ENCODE measurements at regions not wholly inside any gene's neighbourhood (a gene's known extent, or its start where the extent isn't known, plus 50 kb on each side); places are given as distances from the start of the nearest gene placed in this dataset.
"Not testable (repeated sequence)": the region's sequence is repeated elsewhere in the genome, so short reads cannot be mapped to it uniquely, and the experiment has no call there.

DNA sequence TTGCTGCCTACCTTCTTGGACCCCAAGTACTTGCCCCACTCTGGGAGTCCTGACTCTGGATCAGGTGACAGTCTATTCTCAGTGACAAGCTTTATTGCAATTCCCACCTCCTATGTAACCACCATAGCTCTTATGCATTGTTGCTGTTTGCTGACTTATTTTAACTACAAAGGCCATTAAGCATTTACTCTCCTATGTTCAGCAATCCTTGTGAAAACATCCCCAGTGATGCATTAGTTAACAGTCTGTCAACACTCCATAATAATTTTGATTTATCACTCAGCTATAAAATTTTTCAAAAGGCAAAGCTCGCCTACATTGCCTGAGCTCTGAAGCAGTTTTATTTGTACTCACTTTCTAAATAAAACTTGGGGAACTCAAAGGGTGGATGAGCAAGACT is 871.8 kb upstream of the SORCS1 start:
- DNase-seq = no peak
- H3K4me1 ChIP-seq (ENCODE audit: insufficient read depth) = no peaks in the 10 kb centered on the region
- TF ChIP-seq EP300 (IDR thresholded peaks at IDR 0.05) (no peak), POLR2A (IDR thresholded peaks at IDR 0.05) (no peak)
- TF ChIP-seq, protein P1, sequence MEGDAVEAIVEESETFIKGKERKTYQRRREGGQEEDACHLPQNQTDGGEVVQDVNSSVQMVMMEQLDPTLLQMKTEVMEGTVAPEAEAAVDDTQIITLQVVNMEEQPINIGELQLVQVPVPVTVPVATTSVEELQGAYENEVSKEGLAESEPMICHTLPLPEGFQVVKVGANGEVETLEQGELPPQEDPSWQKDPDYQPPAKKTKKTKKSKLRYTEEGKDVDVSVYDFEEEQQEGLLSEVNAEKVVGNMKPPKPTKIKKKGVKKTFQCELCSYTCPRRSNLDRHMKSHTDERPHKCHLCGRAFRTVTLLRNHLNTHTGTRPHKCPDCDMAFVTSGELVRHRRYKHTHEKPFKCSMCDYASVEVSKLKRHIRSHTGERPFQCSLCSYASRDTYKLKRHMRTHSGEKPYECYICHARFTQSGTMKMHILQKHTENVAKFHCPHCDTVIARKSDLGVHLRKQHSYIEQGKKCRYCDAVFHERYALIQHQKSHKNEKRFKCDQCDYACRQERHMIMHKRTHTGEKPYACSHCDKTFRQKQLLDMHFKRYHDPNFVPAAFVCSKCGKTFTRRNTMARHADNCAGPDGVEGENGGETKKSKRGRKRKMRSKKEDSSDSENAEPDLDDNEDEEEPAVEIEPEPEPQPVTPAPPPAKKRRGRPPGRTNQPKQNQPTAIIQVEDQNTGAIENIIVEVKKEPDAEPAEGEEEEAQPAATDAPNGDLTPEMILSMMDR (IDR thresholded peaks at IDR 0.05) = no peak
- H3K36me3 ChIP-seq = no peaks in the 10 kb centered on the region
- H3K9me3 ChIP-seq = no peaks in the 10 kb centered on the region
- H3K27me3 ChIP-seq = no peaks in the 10 kb centered on the region
- intact Hi-C loops (cut with DNase I) = no loop called here
- WGBS, 3 donors = 60 to 68% (median 63%) methylated on average over 1 of the region's 1 CpG
- no peak overlapping the region for H3K27ac ChIP-seq
- no peak overlapping the region for H3K4me3 ChIP-seq

DNA sequence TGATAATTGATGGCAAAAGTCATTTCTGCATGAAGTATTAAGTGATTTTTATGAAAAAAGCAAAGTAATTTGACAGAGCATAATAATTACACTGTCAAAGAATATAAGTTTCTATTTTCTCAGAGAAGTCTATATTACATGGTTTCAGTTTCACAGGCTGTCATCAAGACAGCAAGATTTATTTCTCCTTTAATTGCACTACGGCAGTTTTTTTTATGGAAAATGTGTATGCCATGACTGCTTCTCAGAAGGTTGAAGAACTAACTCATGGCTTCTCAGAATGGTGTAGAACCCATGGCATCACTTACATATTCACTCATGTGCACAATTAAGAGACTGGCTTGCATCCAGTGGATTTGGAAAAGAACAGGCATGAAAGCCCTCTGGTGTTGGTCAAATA is 870.3 kb upstream of the SORCS1 start:
- TF ChIP-seq EP300 (IDR thresholded peaks at IDR 0.05) = no peak
- TF ChIP-seq POLR2A (IDR thresholded peaks at IDR 0.05) = no peak
- TF ChIP-seq, protein P1 (IDR thresholded peaks at IDR 0.05) = no peak
- H3K4me1 ChIP-seq (ENCODE audit: insufficient read depth) = no peaks in the 10 kb centered on the region
- intact Hi-C loops (cut with DNase I) = no loop called here
- H3K9me3 ChIP-seq = no peaks in the 10 kb centered on the region
- 41 to 62% (median 48%) methylated on average over 1 of the region's 1 CpG for WGBS, 3 donors
- no peak overlapping the region for H3K27ac ChIP-seq
- DNase-seq = no peak
- no peaks in the 10 kb centered on the region for H3K27me3 ChIP-seq
- H3K4me3 ChIP-seq = no peak overlapping the region
- H3K36me3 ChIP-seq = no peaks in the 10 kb centered on the region

- DNase-seq; H3K4me1 ChIP-seq (ENCODE audit: insufficient read depth); H3K27ac ChIP-seq; H3K36me3 ChIP-seq; H3K27me3 ChIP-seq; H3K4me3 ChIP-seq; intact Hi-C loops (cut with DNase I); H3K9me3 ChIP-seq: not testable (repeated sequence)
- 31 to 41% (median 38%) methylated on average over 3 of the region's 3 CpGs for WGBS, 3 donors
Observed at GRCh38 chr10:108033518-108033917, 869.0 kb upstream of the SORCS1 start.

- H3K36me3 ChIP-seq = no peaks in the 10 kb centered on the region
- intact Hi-C loops (cut with DNase I) = no loop called here
- no peaks in the 10 kb centered on the region for H3K4me1 ChIP-seq (ENCODE audit: insufficient read depth)
- H3K4me3 ChIP-seq = no peak overlapping the region
- no peaks in the 10 kb centered on the region for H3K9me3 ChIP-seq
- DNase-seq = no peak
- H3K27ac ChIP-seq = no peak overlapping the region
- H3K27me3 ChIP-seq = no peaks in the 10 kb centered on the region
- WGBS, 3 donors = 71 to 80% (median 79%) methylated on average over 1 of the region's 1 CpG
- TF ChIP-seq EP300 (IDR thresholded peaks at IDR 0.05) (no peak), POLR2A (IDR thresholded peaks at IDR 0.05) (no peak)
- TF ChIP-seq, protein P1 (IDR thresholded peaks at IDR 0.05) = no peak
Observed at GRCh38 chr10:108031505-108031904, 867.0 kb upstream of the SORCS1 start.

DNA sequence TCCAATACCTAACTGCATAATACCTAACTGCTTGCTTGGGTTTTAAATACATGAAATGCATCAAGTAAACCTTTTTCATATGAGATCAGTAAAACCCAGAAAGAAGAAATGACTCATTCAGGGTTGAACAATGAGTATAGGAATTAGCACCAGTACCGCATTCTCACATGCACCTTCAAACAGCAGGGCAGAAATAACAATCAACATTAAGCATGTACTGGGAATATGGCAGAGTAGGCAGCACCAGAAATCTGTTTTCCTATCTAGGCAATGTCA is 850.3 kb upstream of the SORCS1 start:
- Histone ChIP-seq H3K36me3 (no peaks in the 10 kb centered on the region), H3K4me3 (no peak overlapping the region), H3K9me3 (no peaks in the 10 kb centered on the region), H3K4me1 (ENCODE audit: insufficient read depth) (no peaks in the 10 kb centered on the region), H3K27ac (no peak overlapping the region), H3K27me3 (no peaks in the 10 kb centered on the region)
- no peak for DNase-seq
- TF ChIP-seq POLR2A (IDR thresholded peaks at IDR 0.05) (no peak), EP300 (IDR thresholded peaks at IDR 0.05) (no peak)
- TF ChIP-seq, protein P1 (IDR thresholded peaks at IDR 0.05) = no peak
- 96 to 100% (median 97%) methylated on average over 1 of the region's 1 CpG for WGBS, 3 donors
- intact Hi-C loops (cut with DNase I) = no loop called here

Data from ovary (tissue), 7 donors.